ENCODE measurements at regions not wholly inside any gene's neighbourhood (a gene's known extent, or its start where the extent isn't known, plus 50 kb on each side); places are given as distances from the start of the nearest gene placed in this dataset.

- H3K4me1 ChIP-seq (ENCODE audit: insufficient read depth, low read length): no peaks in the 10 kb centered on the region
- Mint-ChIP-seq H3K4me3 (no peak overlapping the region), H3K27me3 (no peaks in the 10 kb centered on the region), H3K9me3 (no peaks in the 10 kb centered on the region), H3K4me1 (ENCODE audit: low read depth) (no peaks in the 10 kb centered on the region), H3K27ac (no peak overlapping the region), H3K36me3 (ENCODE audit: low read depth) (no peaks in the 10 kb centered on the region)
- ATAC-seq (ENCODE audit: poor library complexity) (no peak), DNase-seq (no peak)
- intact Hi-C loops (cut with DNase I, micrococcal nuclease): no loop called here
- H3K27me3 ChIP-seq (ENCODE audit: control insufficient read depth in 1 of 2, insufficient read depth in 2 of 2, low read length in 2 of 2): no peaks in the 10 kb centered on the region
- H3K9me3 ChIP-seq (ENCODE audit: control insufficient read depth in 1 of 2, insufficient read depth in 1 of 2, low read length in 2 of 2): no peaks in the 10 kb centered on the region
- H3K36me3 ChIP-seq (ENCODE audit: insufficient read depth, low read length): no peaks in the 10 kb centered on the region
- CTCF ChIA-PET: no interaction called here
- POLR2A ChIA-PET: no interaction called here
- TF ChIP-seq CTCF (IDR thresholded peaks at IDR 0.05): no peak
- no peak overlapping the region for H3K27ac ChIP-seq (ENCODE audit: low read depth in 1 of 2, low read length in 2 of 2)
- no peak overlapping the region for H3K4me3 ChIP-seq (ENCODE audit: low read length)
These were observed 147.1 kb downstream of the BUB3 start for GRCh38 chr10:123301077-123301857.

DNA sequence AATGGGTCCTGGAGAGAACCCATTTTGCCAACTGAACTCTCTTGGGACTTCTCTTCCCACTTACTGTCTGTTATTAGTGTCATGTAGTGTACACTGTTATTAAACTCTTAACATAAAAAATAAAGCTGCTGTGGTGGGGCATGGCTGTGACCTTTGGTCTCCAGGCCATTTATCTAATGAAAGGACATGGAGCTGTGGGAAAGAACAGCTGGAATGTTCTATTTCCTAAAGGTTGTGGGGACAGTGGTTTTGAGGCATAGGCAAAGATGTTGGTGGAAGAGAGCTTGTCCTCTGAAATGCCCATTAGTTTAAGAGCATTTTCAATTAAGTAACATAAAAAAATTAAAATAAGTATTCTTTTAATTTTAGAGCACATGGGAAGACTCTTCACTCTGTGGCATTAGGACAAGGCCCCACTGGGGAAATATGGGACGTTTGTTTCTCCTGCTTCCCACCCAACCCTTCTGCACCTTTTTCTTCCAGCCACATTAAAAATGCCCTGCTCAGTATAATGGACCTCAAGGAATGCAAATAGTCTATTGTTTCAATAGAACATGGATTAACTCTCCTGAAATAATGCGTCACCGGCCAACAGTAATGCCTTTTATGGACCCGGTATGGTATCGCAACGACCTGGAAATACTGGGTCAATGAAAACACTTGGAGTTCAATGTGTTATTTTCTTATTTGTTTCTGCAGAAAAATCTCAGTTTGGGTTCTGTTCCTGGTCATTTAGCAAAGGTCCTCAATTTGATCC lies 149.6 kb downstream of the BUB3 start:
- CTCF ChIA-PET: no interaction called here
- intact Hi-C loops (cut with DNase I, micrococcal nuclease): no loop called here
- Mint-ChIP-seq H3K4me1 (ENCODE audit: low read depth) (no peaks in the 10 kb centered on the region), H3K36me3 (ENCODE audit: low read depth) (no peaks in the 10 kb centered on the region), H3K9me3 (no peaks in the 10 kb centered on the region), H3K27ac (no peak overlapping the region), H3K4me3 (no peak overlapping the region), H3K27me3 (no peaks in the 10 kb centered on the region)
- H3K36me3 ChIP-seq (ENCODE audit: insufficient read depth, low read length): no peaks in the 10 kb centered on the region
- POLR2A ChIA-PET: no interaction called here
- H3K27ac ChIP-seq (ENCODE audit: low read depth in 1 of 2, low read length in 2 of 2): no peak overlapping the region
- DNase-seq (no peak), ATAC-seq (ENCODE audit: poor library complexity) (no peak)
- H3K27me3 ChIP-seq (ENCODE audit: control insufficient read depth in 1 of 2, insufficient read depth in 2 of 2, low read length in 2 of 2): no peaks in the 10 kb centered on the region
- TF ChIP-seq CTCF (IDR thresholded peaks at IDR 0.05): no peak
- no peaks in the 10 kb centered on the region for H3K4me1 ChIP-seq (ENCODE audit: insufficient read depth, low read length)
- H3K4me3 ChIP-seq (ENCODE audit: low read length): no peak overlapping the region
- H3K9me3 ChIP-seq (ENCODE audit: control insufficient read depth in 1 of 2, insufficient read depth in 1 of 2, low read length in 2 of 2): no peaks in the 10 kb centered on the region

GRCh38 chr10:123305671-123306070 lies 151.5 kb downstream of the BUB3 start:
- Mint-ChIP-seq H3K27ac (no peak overlapping the region), H3K36me3 (ENCODE audit: low read depth) (no peaks in the 10 kb centered on the region), H3K9me3 (no peaks in the 10 kb centered on the region), H3K4me1 (ENCODE audit: low read depth) (no peaks in the 10 kb centered on the region), H3K4me3 (no peak overlapping the region), H3K27me3 (no peaks in the 10 kb centered on the region)
- ChIA-PET POLR2A (no interaction called here), CTCF (no interaction called here)
- ATAC-seq (ENCODE audit: poor library complexity) (no peak), DNase-seq (no peak)
- Histone ChIP-seq H3K4me1 (ENCODE audit: insufficient read depth, low read length) (no peaks in the 10 kb centered on the region), H3K9me3 (ENCODE audit: control insufficient read depth in 1 of 2, insufficient read depth in 1 of 2, low read length in 2 of 2) (no peaks in the 10 kb centered on the region), H3K36me3 (ENCODE audit: insufficient read depth, low read length) (no peaks in the 10 kb centered on the region), H3K4me3 (ENCODE audit: low read length) (no peak overlapping the region), H3K27me3 (ENCODE audit: control insufficient read depth in 1 of 2, insufficient read depth in 2 of 2, low read length in 2 of 2) (no peaks in the 10 kb centered on the region), H3K27ac (ENCODE audit: low read depth in 1 of 2, low read length in 2 of 2) (no peak overlapping the region)
- no peak for TF ChIP-seq CTCF (IDR thresholded peaks at IDR 0.05)
- intact Hi-C loops (cut with DNase I, micrococcal nuclease): no loop called here
